PC-3 (cell line): ENCODE measurements at regions not wholly inside any gene's neighbourhood (a gene's known extent, or its start where the extent isn't known, plus 50 kb on each side); places are given as distances from the start of the nearest gene placed in this dataset.

Experiments
- EZH2 ChIP-seq: fragments of 300-600 bp; sonication (generic); IDR thresholded peaks from one replicate; pipeline ENCODE4 v1.6.1; 2017; ENCODE audit warnings: antibody characterized with exemption, mild to moderate bottlenecking, low read length; ENCODE audit not compliant: unreplicated experiment
- EZH2phosphoT487 ChIP-seq: fragments of 300-600 bp; sonication (generic); IDR thresholded peaks from 2 replicates; pipeline ENCODE4 v1.6.1; 2018; ENCODE audit warnings: mild to moderate bottlenecking, antibody characterized with exemption, low read length, borderline replicate concordance
- TF ChIP-seq, protein P1 (sequence below): fragments of 300-600 bp; sonication (generic); conservative IDR thresholded peaks from 2 replicates; pipeline ENCODE4 v1.5.1; 2017; ENCODE audit warnings: antibody characterized with exemption, low read depth, mild to moderate bottlenecking, low read length

- TF ChIP-seq, protein P1, sequence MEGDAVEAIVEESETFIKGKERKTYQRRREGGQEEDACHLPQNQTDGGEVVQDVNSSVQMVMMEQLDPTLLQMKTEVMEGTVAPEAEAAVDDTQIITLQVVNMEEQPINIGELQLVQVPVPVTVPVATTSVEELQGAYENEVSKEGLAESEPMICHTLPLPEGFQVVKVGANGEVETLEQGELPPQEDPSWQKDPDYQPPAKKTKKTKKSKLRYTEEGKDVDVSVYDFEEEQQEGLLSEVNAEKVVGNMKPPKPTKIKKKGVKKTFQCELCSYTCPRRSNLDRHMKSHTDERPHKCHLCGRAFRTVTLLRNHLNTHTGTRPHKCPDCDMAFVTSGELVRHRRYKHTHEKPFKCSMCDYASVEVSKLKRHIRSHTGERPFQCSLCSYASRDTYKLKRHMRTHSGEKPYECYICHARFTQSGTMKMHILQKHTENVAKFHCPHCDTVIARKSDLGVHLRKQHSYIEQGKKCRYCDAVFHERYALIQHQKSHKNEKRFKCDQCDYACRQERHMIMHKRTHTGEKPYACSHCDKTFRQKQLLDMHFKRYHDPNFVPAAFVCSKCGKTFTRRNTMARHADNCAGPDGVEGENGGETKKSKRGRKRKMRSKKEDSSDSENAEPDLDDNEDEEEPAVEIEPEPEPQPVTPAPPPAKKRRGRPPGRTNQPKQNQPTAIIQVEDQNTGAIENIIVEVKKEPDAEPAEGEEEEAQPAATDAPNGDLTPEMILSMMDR: no peak
- TF ChIP-seq EZH2 (no peak), EZH2phosphoT487 (no peak)
Observed at GRCh38 chr9:14027116-14027800, 286.7 kb downstream of the NFIB start.
